GM23338 (cell line): ENCODE measurements at regions not wholly inside any gene's neighbourhood (a gene's known extent, or its start where the extent isn't known, plus 50 kb on each side); places are given as distances from the start of the nearest gene placed in this dataset.

Source experiments
- ATAC-seq: fragments of 200-7000 bp; cut with Tn5 transposase; 3 replicates; pipeline ENCODE4 v1.9.1; 2020
- DNase-seq: peaks from one replicate; pipeline ENCODE4 v3.0.0-alpha.2; 2015; ENCODE audit warnings: low spot score
- H2AFZ ChIP-seq: fragments of 200-600 bp; sonication (generic); 2 replicates; pipeline ENCODE4 v1.8.0; 2016; ENCODE audit warnings: antibody characterized with exemption, mild to moderate bottlenecking, moderate library complexity
- H3F3A ChIP-seq: fragments of 200-600 bp; sonication (generic); replicated peaks from 2 replicates; pipeline ENCODE4 v1.8.0; 2017; ENCODE audit warnings: antibody characterized with exemption, mixed run types, low read depth
- H3K27ac ChIP-seq: fragments of 200-600 bp; sonication (generic); 2 replicates; pipeline ENCODE4 v1.6.1; 2016; ENCODE audit warnings: low read depth
- H3K27me3 ChIP-seq: fragments of 200-600 bp; sonication (generic); 2 replicates; pipeline ENCODE4 v1.8.0; 2016; ENCODE audit warnings: mild to moderate bottlenecking, mixed run types, moderate library complexity; ENCODE audit not compliant: insufficient read depth
- H3K36me3 ChIP-seq: fragments of 200-600 bp; sonication (generic); 2 replicates; pipeline ENCODE4 v1.8.0; 2016; ENCODE audit warnings: mild to moderate bottlenecking; ENCODE audit not compliant: insufficient read depth
- H3K4me1 ChIP-seq: fragments of 200-600 bp; sonication (generic); 2 replicates; pipeline ENCODE4 v1.8.0; 2016; ENCODE audit warnings: mild to moderate bottlenecking, moderate library complexity; ENCODE audit not compliant: insufficient read depth
- H3K4me2 ChIP-seq: fragments of 200-600 bp; sonication (generic); 2 replicates; pipeline ENCODE4 v1.7.1; 2017; ENCODE audit warnings: mixed run types
- H3K4me3 ChIP-seq: fragments of 200-600 bp; sonication (generic); 2 replicates; pipeline ENCODE4 v1.6.1; 2016; ENCODE audit warnings: mixed run types
- H3K79me2 ChIP-seq: fragments of 200-600 bp; sonication (generic); replicated peaks from 2 replicates; pipeline ENCODE4 v1.8.0; 2017; ENCODE audit warnings: mild to moderate bottlenecking; ENCODE audit not compliant: insufficient read depth
- H3K9me2 ChIP-seq: fragments of 200-600 bp; sonication (generic); 2 replicates; pipeline ENCODE4 v1.8.0; 2017; ENCODE audit not compliant: insufficient read depth
- H4K20me1 ChIP-seq: fragments of 200-600 bp; sonication (generic); replicated peaks from 2 replicates; pipeline ENCODE4 v1.8.0; 2017; ENCODE audit warnings: mild to moderate bottlenecking; ENCODE audit not compliant: insufficient read depth
- H3K27ac Mint-ChIP-seq: 2 replicates; pipeline ENCODE4 v1.8.0; 2020; ENCODE audit warnings: inconsistent platforms, mild to moderate bottlenecking, moderate library complexity, mixed read lengths
- H3K27me3 Mint-ChIP-seq: 3 replicates; pipeline ENCODE4 v1.8.0; 2022; ENCODE audit warnings: low read depth, mild to moderate bottlenecking, moderate library complexity, mixed read lengths, inconsistent platforms; ENCODE audit not compliant: insufficient read depth, poor library complexity
- H3K36me3 Mint-ChIP-seq: 3 replicates; pipeline ENCODE4 v1.8.0; 2021; ENCODE audit warnings: low read depth, mild to moderate bottlenecking, inconsistent platforms, moderate library complexity, mixed read lengths
- H3K4me1 Mint-ChIP-seq: 3 replicates; pipeline ENCODE4 v1.8.0; 2020; ENCODE audit warnings: mild to moderate bottlenecking, inconsistent platforms, mixed read lengths
- H3K4me3 Mint-ChIP-seq: 3 replicates; pipeline ENCODE4 v1.8.0; 2021; ENCODE audit warnings: moderate library complexity, mild to moderate bottlenecking, inconsistent platforms, mixed read lengths
- H3K9me3 Mint-ChIP-seq: 3 replicates; pipeline ENCODE4 v1.8.0; 2020; ENCODE audit warnings: moderate library complexity, mild to moderate bottlenecking, inconsistent platforms, mixed read lengths
- EZH2 ChIP-seq: fragments of 200-600 bp; sonication (generic); IDR thresholded peaks from one replicate; pipeline ENCODE4 v1.8.0; 2017; ENCODE audit warnings: antibody characterized with exemption, mild to moderate bottlenecking, low read depth; ENCODE audit not compliant: unreplicated experiment
- EZH2phosphoT487 ChIP-seq: fragments of 200-600 bp; sonication (generic); IDR thresholded peaks from one replicate; pipeline ENCODE4 v1.8.1; 2018; ENCODE audit warnings: antibody characterized with exemption; ENCODE audit not compliant: unreplicated experiment
- NANOG ChIP-seq: IDR thresholded peaks from 2 replicates; pipeline ENCODE4 v1.6.1; 2016; ENCODE audit warnings: antibody characterized with exemption, borderline replicate concordance
- ZNF331 ChIP-seq: fragments of 250-450 bp; sonication (Bioruptor Pico); IDR thresholded peaks from 2 replicates; pipeline ENCODE4 v1.5.0; 2020; ENCODE audit warnings: low read depth, mild to moderate bottlenecking, moderate library complexity
- ZNF462 ChIP-seq: fragments of 250-450 bp; sonication (Bioruptor Pico); IDR thresholded peaks from 2 replicates; pipeline ENCODE4 v1.5.0; 2020; ENCODE audit warnings: mild to moderate bottlenecking, moderate library complexity
- TF ChIP-seq, protein P1 (sequence below), 2 experiments: fragments of 200-600 bp in 1 of 2; sonication (generic) in 1 of 2; conservative IDR thresholded peaks; 2 replicates each; pipeline versions ENCODE4 v1.5.1 to v1.6.1; 2016 to 2017; ENCODE audit warnings: antibody characterized with exemption in 2 of 2, low read depth in 2 of 2, mild to moderate bottlenecking in 2 of 2, moderate library complexity in 1 of 2
- TF ChIP-seq, protein P2 (sequence below): IDR thresholded peaks from 2 replicates; pipeline ENCODE4 v1.6.1; 2016; ENCODE audit warnings: antibody characterized with exemption

GRCh38 chr4:148813289-148813688 is 371.1 kb upstream of the NR3C2 start (continued):
- TF ChIP-seq ZNF462 (CRISPR knock-in tag) = no peak
- no peak for TF ChIP-seq NANOG
- no peak for TF ChIP-seq EZH2phosphoT487
- TF ChIP-seq, protein P1, sequence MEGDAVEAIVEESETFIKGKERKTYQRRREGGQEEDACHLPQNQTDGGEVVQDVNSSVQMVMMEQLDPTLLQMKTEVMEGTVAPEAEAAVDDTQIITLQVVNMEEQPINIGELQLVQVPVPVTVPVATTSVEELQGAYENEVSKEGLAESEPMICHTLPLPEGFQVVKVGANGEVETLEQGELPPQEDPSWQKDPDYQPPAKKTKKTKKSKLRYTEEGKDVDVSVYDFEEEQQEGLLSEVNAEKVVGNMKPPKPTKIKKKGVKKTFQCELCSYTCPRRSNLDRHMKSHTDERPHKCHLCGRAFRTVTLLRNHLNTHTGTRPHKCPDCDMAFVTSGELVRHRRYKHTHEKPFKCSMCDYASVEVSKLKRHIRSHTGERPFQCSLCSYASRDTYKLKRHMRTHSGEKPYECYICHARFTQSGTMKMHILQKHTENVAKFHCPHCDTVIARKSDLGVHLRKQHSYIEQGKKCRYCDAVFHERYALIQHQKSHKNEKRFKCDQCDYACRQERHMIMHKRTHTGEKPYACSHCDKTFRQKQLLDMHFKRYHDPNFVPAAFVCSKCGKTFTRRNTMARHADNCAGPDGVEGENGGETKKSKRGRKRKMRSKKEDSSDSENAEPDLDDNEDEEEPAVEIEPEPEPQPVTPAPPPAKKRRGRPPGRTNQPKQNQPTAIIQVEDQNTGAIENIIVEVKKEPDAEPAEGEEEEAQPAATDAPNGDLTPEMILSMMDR (conservative IDR thresholded peaks at IDR 0.05; ENCODE audit: low read depth in 2 of 2) = no peak
- TF ChIP-seq EZH2 = no peak

DNA sequence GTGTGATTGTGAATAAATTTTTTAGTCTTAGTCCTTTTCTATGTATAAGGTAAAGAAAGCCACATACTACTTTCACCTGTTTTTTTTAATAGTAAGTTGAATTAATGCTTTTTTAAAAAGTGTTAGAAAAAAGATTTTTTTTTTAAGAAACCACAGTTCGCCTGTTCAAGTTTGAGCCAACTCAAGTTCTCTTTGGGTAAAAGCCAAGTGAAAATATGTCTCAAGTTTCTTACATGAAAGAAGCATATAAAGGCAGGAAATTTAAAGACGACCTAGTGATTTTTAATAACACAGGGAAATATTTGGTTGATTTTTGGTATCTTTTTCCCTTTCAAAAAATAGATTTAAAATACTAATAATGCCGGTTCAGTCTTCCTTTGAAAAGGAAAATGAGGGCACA is 369.9 kb upstream of the NR3C2 start:
- Mint-ChIP-seq H3K4me3 (no peak overlapping the region), H3K36me3 (no peaks in the 10 kb centered on the region), H3K4me1 (no peaks in the 10 kb centered on the region), H3K9me3 (peaks cover 5% of the 10 kb centered on the region; the same call in 1 of the 3 replicates), H3K27ac (no peak overlapping the region), H3K27me3 (no peaks in the 10 kb centered on the region)
- no peak overlapping the region for H3K27ac ChIP-seq
- H4K20me1 ChIP-seq = no peaks in the 10 kb centered on the region
- no peak for ATAC-seq
- no peaks in the 10 kb centered on the region for H3K79me2 ChIP-seq
- no peaks in the 10 kb centered on the region for H3K36me3 ChIP-seq
- H3K4me1 ChIP-seq = no peaks in the 10 kb centered on the region
- no peaks in the 10 kb centered on the region for H3K27me3 ChIP-seq
- H3K4me2 ChIP-seq = no peak overlapping the region
- DNase-seq = no peak
- H3F3A ChIP-seq = no peaks in the 10 kb centered on the region
- H3K9me2 ChIP-seq = no peaks in the 10 kb centered on the region; the same call in 1 of the 2 replicates
- H3K4me3 ChIP-seq = no peak overlapping the region
- no peak overlapping the region for H2AFZ ChIP-seq
- TF ChIP-seq, protein P2, sequence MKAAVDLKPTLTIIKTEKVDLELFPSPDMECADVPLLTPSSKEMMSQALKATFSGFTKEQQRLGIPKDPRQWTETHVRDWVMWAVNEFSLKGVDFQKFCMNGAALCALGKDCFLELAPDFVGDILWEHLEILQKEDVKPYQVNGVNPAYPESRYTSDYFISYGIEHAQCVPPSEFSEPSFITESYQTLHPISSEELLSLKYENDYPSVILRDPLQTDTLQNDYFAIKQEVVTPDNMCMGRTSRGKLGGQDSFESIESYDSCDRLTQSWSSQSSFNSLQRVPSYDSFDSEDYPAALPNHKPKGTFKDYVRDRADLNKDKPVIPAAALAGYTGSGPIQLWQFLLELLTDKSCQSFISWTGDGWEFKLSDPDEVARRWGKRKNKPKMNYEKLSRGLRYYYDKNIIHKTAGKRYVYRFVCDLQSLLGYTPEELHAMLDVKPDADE = no peak
- TF ChIP-seq EZH2phosphoT487 = no peak
- no peak for TF ChIP-seq NANOG
- no peak for TF ChIP-seq ZNF331 (CRISPR knock-in tag)
